ENCODE measurements at regions not wholly inside any gene's neighbourhood (a gene's known extent, or its start where the extent isn't known, plus 50 kb on each side); places are given as distances from the start of the nearest gene placed in this dataset.

DNA sequence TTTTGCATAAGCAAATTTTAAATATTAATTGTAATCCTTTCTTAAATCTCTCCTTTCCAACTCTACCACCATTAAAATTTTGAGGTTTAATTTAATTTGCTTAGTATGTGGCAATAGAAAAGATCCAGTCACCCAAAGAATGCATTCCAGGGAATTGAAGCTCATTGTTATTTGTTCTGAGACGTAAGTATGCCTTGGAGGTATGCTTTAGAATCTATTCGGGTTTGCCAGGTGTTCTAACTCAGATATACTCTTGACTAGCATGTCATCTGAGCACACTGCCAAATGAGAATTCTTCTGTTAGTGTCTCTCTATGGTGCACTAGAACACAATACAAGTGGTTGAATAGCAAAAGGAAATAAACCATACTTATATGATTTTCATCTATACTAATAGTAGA lies 813.6 kb upstream of the ADGRL2 start:
- Histone ChIP-seq H3K9me3 (ENCODE audit: control insufficient read depth, low read length) (no peaks in the 10 kb centered on the region), H3K4me1 (ENCODE audit: control insufficient read depth, insufficient read depth, low read length) (no peaks in the 10 kb centered on the region), H3K36me3 (ENCODE audit: control insufficient read depth, insufficient read depth, low read length) (no peaks in the 10 kb centered on the region), H3K27me3 (ENCODE audit: control insufficient read depth, insufficient read depth, low read length, poor library complexity, severe bottlenecking) (no peaks in the 10 kb centered on the region), H3K27ac (ENCODE audit: insufficient read depth, low read depth, low read length, poor library complexity, severe bottlenecking) (no peak overlapping the region), H3K4me3 (ENCODE audit: insufficient read depth, low read depth, low read length) (no peak overlapping the region)
- 88 to 91% methylated on average over 2 of the region's 2 CpGs for WGBS, 2 experiments

DNA sequence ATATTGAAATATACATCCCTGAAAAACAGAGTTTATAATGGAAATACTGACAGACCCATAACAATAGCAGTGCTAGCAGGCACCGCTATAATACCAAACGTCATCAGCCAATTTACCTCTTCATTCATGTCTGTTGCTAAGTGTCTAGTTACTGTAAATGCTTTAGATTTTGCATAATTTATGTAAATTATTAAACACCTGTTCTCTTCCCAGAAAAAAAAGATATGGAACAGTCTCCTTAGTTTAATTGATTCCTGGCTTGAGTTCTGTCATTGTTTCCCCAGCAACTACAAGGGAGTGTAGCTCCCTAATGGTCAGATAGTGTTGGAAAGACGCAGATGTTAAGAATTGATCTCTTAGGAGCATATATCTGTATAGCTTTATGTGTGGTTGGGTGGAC lies 817.9 kb upstream of the ADGRL2 start:
- Histone ChIP-seq H3K36me3 (ENCODE audit: control insufficient read depth, insufficient read depth, low read length) (no peaks in the 10 kb centered on the region), H3K4me3 (ENCODE audit: insufficient read depth, low read depth, low read length) (no peak overlapping the region), H3K27ac (ENCODE audit: insufficient read depth, low read depth, low read length, poor library complexity, severe bottlenecking) (no peak overlapping the region), H3K9me3 (ENCODE audit: control insufficient read depth, low read length) (no peaks in the 10 kb centered on the region), H3K27me3 (ENCODE audit: control insufficient read depth, insufficient read depth, low read length, poor library complexity, severe bottlenecking) (no peaks in the 10 kb centered on the region), H3K4me1 (ENCODE audit: control insufficient read depth, insufficient read depth, low read length) (no peaks in the 10 kb centered on the region)
- 77 to 88% methylated on average over 1 to 3 of the region's 3 CpGs for WGBS, 2 experiments

DNA sequence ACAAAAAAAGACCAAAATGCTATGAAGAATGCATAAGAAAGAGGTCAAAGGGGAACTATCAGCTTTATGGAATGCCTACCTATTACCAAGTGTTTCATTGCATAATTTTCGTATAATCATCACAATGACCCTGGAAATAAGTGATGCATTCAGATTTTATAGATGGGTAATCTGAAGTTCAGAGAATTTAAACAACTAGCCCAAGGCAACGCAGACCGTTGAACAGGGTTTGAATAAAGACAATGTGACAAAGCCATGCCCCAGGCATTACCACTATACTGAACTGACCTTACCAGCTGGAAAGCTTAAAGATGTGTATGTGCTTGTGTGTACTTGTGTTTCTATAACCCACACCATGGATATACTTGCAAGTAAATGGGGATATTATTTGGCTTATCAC lies 827.6 kb upstream of the ADGRL2 start:
- no peaks in the 10 kb centered on the region for H3K27me3 ChIP-seq (ENCODE audit: control insufficient read depth, insufficient read depth, low read length, poor library complexity, severe bottlenecking)
- H3K27ac ChIP-seq (ENCODE audit: insufficient read depth, low read depth, low read length, poor library complexity, severe bottlenecking): no peak overlapping the region
- no peak overlapping the region for H3K4me3 ChIP-seq (ENCODE audit: insufficient read depth, low read depth, low read length)
- H3K9me3 ChIP-seq (ENCODE audit: control insufficient read depth, low read length): no peaks in the 10 kb centered on the region
- no peaks in the 10 kb centered on the region for H3K4me1 ChIP-seq (ENCODE audit: control insufficient read depth, insufficient read depth, low read length)
- 89 to 95% methylated on average over 2 to 3 of the region's 3 CpGs for WGBS, 2 experiments
- H3K36me3 ChIP-seq (ENCODE audit: control insufficient read depth, insufficient read depth, low read length): no peaks in the 10 kb centered on the region

DNA sequence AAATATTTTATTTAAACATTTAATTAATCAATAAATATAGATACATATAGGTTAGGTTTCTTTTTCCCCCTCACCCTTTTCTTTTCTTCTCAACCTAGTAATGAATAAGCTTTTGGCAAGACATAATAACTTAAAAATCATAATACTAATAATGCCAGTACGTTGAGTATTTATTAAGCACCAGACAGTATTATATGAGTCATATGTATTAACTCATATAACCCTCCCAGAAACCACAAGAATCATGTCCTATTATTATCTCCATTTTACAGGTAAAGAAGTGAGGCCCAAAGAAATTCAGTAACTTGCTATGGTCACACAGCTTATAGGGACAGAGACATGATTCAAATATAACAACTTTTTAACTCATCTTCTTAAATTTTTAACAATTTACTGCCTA lies 834.5 kb upstream of the ADGRL2 start:
- WGBS, 2 experiments: no CpG with 5 or more reads among the region's 1 CpG
- Histone ChIP-seq H3K4me3 (ENCODE audit: insufficient read depth, low read depth, low read length) (no peak overlapping the region), H3K4me1 (ENCODE audit: control insufficient read depth, insufficient read depth, low read length) (no peaks in the 10 kb centered on the region), H3K9me3 (ENCODE audit: control insufficient read depth, low read length) (no peaks in the 10 kb centered on the region), H3K36me3 (ENCODE audit: control insufficient read depth, insufficient read depth, low read length) (no peaks in the 10 kb centered on the region), H3K27me3 (ENCODE audit: control insufficient read depth, insufficient read depth, low read length, poor library complexity, severe bottlenecking) (no peaks in the 10 kb centered on the region), H3K27ac (ENCODE audit: insufficient read depth, low read depth, low read length, poor library complexity, severe bottlenecking) (no peak overlapping the region)

DNA sequence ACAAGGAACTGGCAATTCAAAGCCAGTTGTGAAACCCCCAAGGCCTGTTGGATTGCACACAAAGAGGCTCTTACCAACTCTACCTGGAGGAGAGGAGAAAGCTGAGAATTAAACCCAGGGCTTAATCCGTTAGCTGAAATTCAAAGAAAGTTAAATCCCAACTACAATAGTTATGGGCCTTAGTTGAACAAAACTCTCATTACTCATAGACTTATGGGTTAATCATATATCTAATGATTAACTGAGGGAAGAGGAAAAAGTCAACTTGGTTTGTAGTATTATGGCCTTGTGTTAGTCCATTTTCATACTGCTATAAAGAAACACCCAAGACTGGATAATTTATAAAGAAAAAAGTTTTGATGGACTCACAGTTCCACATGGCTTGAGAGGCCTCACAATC lies 838.2 kb upstream of the ADGRL2 start:
- H3K4me3 ChIP-seq (ENCODE audit: insufficient read depth, low read depth, low read length): no peak overlapping the region
- WGBS, 2 experiments: 100% methylated on average over 1 of the region's 1 CpG; no CpG with 5 or more reads in 1 of the 2 experiments
- no peaks in the 10 kb centered on the region for H3K36me3 ChIP-seq (ENCODE audit: control insufficient read depth, insufficient read depth, low read length)
- no peak overlapping the region for H3K27ac ChIP-seq (ENCODE audit: insufficient read depth, low read depth, low read length, poor library complexity, severe bottlenecking)
- no peaks in the 10 kb centered on the region for H3K4me1 ChIP-seq (ENCODE audit: control insufficient read depth, insufficient read depth, low read length)
- no peaks in the 10 kb centered on the region for H3K9me3 ChIP-seq (ENCODE audit: control insufficient read depth, low read length)
- no peaks in the 10 kb centered on the region for H3K27me3 ChIP-seq (ENCODE audit: control insufficient read depth, insufficient read depth, low read length, poor library complexity, severe bottlenecking)

DNA sequence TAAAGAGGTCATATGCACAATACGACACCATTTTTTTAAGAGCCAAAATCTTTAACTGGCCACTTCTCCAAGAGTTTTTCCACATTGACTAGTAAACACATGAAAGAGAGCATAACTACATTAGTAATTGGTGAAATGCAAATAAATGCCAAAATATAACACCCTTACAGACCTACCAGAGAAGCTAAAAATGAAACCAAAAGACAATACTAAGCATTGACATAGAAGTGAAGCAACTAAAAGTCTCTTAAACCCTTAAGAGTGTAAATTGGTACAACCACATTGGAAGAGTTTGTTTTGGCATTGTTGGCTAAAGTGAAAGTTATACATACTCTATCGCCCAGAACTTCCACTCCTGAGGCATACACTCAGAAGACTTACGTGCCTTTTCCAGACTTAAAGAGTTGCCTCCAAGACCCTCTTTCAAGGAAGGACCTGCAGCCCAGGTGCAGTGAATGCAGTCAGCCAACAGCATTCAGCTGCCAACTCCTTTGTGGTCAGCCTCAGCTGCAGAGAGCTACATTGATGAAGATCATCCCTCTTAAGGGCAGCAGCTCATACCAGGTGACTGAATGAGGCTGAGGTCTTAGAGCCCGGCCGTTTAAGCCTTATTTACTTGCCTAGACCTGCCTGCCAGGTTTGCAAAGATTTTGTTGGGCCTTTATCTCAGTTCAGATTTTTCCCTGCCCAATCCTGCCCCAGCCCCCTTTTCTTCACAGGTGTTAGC lies 839.1 kb upstream of the ADGRL2 start:
- WGBS, 2 experiments: 93 to 96% methylated on average over 5 of the region's 5 CpGs
- Histone ChIP-seq H3K27ac (ENCODE audit: insufficient read depth, low read depth, low read length, poor library complexity, severe bottlenecking) (no peak overlapping the region), H3K4me1 (ENCODE audit: control insufficient read depth, insufficient read depth, low read length) (no peaks in the 10 kb centered on the region), H3K27me3 (ENCODE audit: control insufficient read depth, insufficient read depth, low read length, poor library complexity, severe bottlenecking) (no peaks in the 10 kb centered on the region), H3K4me3 (ENCODE audit: insufficient read depth, low read depth, low read length) (no peak overlapping the region), H3K9me3 (ENCODE audit: control insufficient read depth, low read length) (no peaks in the 10 kb centered on the region), H3K36me3 (ENCODE audit: control insufficient read depth, insufficient read depth, low read length) (no peaks in the 10 kb centered on the region)

DNA sequence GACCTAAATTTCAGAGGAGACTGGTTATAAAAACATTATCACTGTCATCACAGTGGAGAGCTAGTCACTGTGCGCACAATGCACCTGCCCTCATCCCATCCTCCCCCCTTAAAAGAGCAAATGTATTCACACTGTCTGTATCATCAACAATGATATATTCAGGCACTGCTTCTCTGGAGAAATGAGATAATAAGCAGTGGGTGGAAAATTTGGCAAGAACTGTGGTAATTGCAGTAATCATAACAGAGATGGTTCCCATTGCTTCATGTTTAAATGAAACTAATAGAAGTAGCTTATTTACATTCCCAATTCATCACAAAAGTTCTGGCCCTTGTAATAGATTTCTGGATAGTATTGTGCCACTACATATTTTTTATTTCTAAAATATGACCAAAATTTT lies 867.4 kb upstream of the ADGRL2 start:
- 100% methylated on average over 1 of the region's 1 CpG for WGBS, 2 experiments
- no peak overlapping the region for H3K27ac ChIP-seq (ENCODE audit: insufficient read depth, low read depth, low read length, poor library complexity, severe bottlenecking)

DNA sequence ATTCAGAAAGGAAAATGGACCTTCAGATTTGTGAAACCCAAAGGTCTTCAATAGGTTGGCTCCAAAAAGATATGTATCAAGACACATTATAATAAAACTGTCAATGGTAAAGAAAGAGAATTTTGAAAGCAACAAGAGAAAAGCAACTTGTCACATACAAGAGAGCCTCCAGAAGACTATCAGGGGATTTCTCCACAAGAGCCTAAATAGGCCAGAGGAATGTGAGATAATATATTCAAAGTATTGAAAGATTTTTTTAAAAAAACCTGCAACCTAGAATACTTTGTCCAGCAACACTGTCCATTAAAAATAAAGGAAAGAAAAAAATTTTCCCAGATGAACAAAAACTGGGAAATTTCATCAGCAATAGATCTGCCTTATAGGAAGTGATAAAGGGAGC lies 869.6 kb upstream of the ADGRL2 start:
- Histone ChIP-seq H3K4me3 (ENCODE audit: insufficient read depth, low read depth, low read length) (no peak overlapping the region), H3K27me3 (ENCODE audit: control insufficient read depth, insufficient read depth, low read length, poor library complexity, severe bottlenecking) (no peaks in the 10 kb centered on the region), H3K27ac (ENCODE audit: insufficient read depth, low read depth, low read length, poor library complexity, severe bottlenecking) (no peak overlapping the region), H3K9me3 (ENCODE audit: control insufficient read depth, low read length) (no peaks in the 10 kb centered on the region), H3K4me1 (ENCODE audit: control insufficient read depth, insufficient read depth, low read length) (no peaks in the 10 kb centered on the region), H3K36me3 (ENCODE audit: control insufficient read depth, insufficient read depth, low read length) (no peaks in the 10 kb centered on the region)

More for the DNA sequence above, 867.4 kb upstream of the ADGRL2 start:
- Histone ChIP-seq H3K27me3 (ENCODE audit: control insufficient read depth, insufficient read depth, low read length, poor library complexity, severe bottlenecking) (no peaks in the 10 kb centered on the region), H3K9me3 (ENCODE audit: control insufficient read depth, low read length) (no peaks in the 10 kb centered on the region), H3K36me3 (ENCODE audit: control insufficient read depth, insufficient read depth, low read length) (no peaks in the 10 kb centered on the region), H3K4me3 (ENCODE audit: insufficient read depth, low read depth, low read length) (no peak overlapping the region), H3K4me1 (ENCODE audit: control insufficient read depth, insufficient read depth, low read length) (no peaks in the 10 kb centered on the region)

DNA sequence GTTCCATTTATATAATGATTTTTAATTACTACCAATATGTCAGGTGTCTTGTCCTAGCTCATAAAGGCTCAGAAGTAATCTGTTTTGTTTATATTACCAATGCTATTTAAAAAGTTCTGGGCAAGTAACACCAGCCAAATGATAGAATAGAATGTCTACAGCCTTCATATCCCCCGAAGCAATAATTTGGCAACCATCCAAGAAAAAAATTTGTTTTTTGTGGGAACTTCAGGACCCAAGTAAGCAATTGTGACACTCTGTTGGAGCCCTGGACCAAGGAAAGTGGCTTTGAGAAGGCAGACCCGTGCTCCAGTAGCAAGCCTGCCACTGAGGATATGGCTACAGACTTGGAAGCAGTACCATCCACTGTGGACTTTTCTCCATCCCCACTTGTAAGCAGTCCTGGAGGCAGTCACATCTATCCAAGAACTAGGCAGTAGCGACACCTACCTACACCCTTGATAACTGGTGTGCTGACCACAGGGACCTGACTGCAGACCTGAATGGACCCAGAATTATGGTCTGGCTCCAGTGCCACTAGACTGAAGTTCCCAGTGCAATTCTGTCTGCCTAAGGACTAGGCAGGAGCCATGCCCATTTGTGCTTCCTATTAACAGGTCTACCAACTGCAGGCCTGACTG lies 870.7 kb upstream of the ADGRL2 start:
- H3K27ac ChIP-seq (ENCODE audit: insufficient read depth, low read depth, low read length, poor library complexity, severe bottlenecking): no peak overlapping the region
- WGBS, 2 experiments: 93 to 96% methylated on average over 3 of the region's 3 CpGs
- H3K27me3 ChIP-seq (ENCODE audit: control insufficient read depth, insufficient read depth, low read length, poor library complexity, severe bottlenecking): no peaks in the 10 kb centered on the region
- H3K4me3 ChIP-seq (ENCODE audit: insufficient read depth, low read depth, low read length): no peak overlapping the region
- no peaks in the 10 kb centered on the region for H3K36me3 ChIP-seq (ENCODE audit: control insufficient read depth, insufficient read depth, low read length)
- no peaks in the 10 kb centered on the region for H3K9me3 ChIP-seq (ENCODE audit: control insufficient read depth, low read length)
- H3K4me1 ChIP-seq (ENCODE audit: control insufficient read depth, insufficient read depth, low read length): no peaks in the 10 kb centered on the region

DNA sequence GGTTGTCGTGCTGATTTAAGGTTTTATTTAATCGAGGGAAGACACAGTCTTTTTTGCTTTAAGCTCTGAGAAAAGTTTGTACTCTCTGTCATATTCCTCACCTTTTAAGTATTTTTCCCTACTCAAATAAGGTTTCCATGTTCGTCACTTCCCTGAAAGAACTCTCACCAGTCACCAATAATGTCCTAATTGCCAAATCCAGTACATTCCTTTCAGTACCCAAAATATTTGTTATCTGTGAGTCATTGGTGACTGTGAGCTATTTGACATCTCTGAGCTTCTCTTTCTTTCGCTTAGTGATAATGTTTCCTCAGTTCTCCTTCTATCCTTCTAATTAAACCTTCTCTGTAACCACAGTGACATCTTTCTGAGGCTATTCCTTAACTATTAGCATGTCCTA lies 874.2 kb upstream of the ADGRL2 start:
- H3K27ac ChIP-seq (ENCODE audit: insufficient read depth, low read depth, low read length, poor library complexity, severe bottlenecking): no peak overlapping the region
- no peaks in the 10 kb centered on the region for H3K4me1 ChIP-seq (ENCODE audit: control insufficient read depth, insufficient read depth, low read length)
- no peaks in the 10 kb centered on the region for H3K27me3 ChIP-seq (ENCODE audit: control insufficient read depth, insufficient read depth, low read length, poor library complexity, severe bottlenecking)
- no peaks in the 10 kb centered on the region for H3K36me3 ChIP-seq (ENCODE audit: control insufficient read depth, insufficient read depth, low read length)
- no peak overlapping the region for H3K4me3 ChIP-seq (ENCODE audit: insufficient read depth, low read depth, low read length)
- WGBS, 2 experiments: 96 to 97% methylated on average over 4 of the region's 4 CpGs
- no peaks in the 10 kb centered on the region for H3K9me3 ChIP-seq (ENCODE audit: control insufficient read depth, low read length)
